OCI-LY3 (cell line): ENCODE measurements at regions not wholly inside any gene's neighbourhood (a gene's known extent, or its start where the extent isn't known, plus 50 kb on each side); places are given as distances from the start of the nearest gene placed in this dataset.

Experiments
- H2AFZ ChIP-seq: fragments of 200-600, 300-600 bp; shearing (Covaris generic); 2 replicates; pipeline ENCODE4 v1.6.0; 2014; ENCODE audit warnings: antibody characterized with exemption, low read depth, low read length
- H3K27ac ChIP-seq: fragments of 200-600, 300-600 bp; sonication (generic); 2 replicates; pipeline ENCODE4 v1.5.1; 2014; ENCODE audit warnings: mild to moderate bottlenecking, low read length, moderate library complexity, mixed read lengths
- H3K27me3 ChIP-seq: fragments of 200-600, 300-600 bp; sonication (generic); 2 replicates; pipeline ENCODE4 v1.6.1; 2014; ENCODE audit warnings: low read depth, low read length, mixed read lengths
- H3K36me3 ChIP-seq: fragments of 200-600, 300-600 bp; sonication (generic); replicated peaks from 2 replicates; pipeline ENCODE3; 2014; ENCODE audit warnings: low read depth, low read length, mixed read lengths
- H3K4me1 ChIP-seq: fragments of 300-600, 200-600 bp; sonication (generic); 2 replicates; pipeline ENCODE4 v1.6.1; 2014; ENCODE audit warnings: low read length, mixed read lengths
- H3K4me2 ChIP-seq: fragments of 200-600, 300-600 bp; sonication (generic); 2 replicates; pipeline ENCODE4 v1.6.1; 2014; ENCODE audit warnings: low read length, mixed read lengths
- H3K4me3 ChIP-seq: fragments of 300-600, 200-600 bp; sonication (generic); 2 replicates; pipeline ENCODE4 v1.5.1; 2014; ENCODE audit warnings: antibody characterized with exemption, mild to moderate bottlenecking, low read length, moderate library complexity
- H3K79me2 ChIP-seq: fragments of 300-600, 200-600 bp; shearing (Covaris generic); 2 replicates; pipeline ENCODE4 v1.6.1; 2014; ENCODE audit warnings: mild to moderate bottlenecking, low read length, mixed read lengths
- H3K9ac ChIP-seq: fragments of 300-600, 200-600 bp; shearing (Covaris generic); 2 replicates; pipeline ENCODE4 v1.6.0; 2014; ENCODE audit warnings: mild to moderate bottlenecking, low read length, moderate library complexity
- H3K9me3 ChIP-seq: fragments of 200-600, 300-600 bp; shearing (Covaris generic); 2 replicates; pipeline ENCODE4 v1.6.1; 2014; ENCODE audit warnings: low read length, mixed read lengths; ENCODE audit not compliant: insufficient read depth
- H4K20me1 ChIP-seq: fragments of 200-600, 300-600 bp; sonication (generic); 2 replicates; pipeline ENCODE4 v1.6.1; 2016; ENCODE audit warnings: low read length, mixed read lengths; ENCODE audit not compliant: insufficient read depth
- CTCF ChIP-seq: fragments of 200-600, 300-600 bp; sonication (generic); IDR thresholded peaks from 2 replicates; pipeline ENCODE4 v1.5.1; 2014; ENCODE audit warnings: antibody characterized with exemption, low read length, low read depth
- EZH2phosphoT487 ChIP-seq: fragments of 200-600 bp; shearing (Covaris generic); IDR thresholded peaks from 2 replicates; pipeline ENCODE4 v1.6.1; 2018; ENCODE audit warnings: antibody characterized with exemption, mixed run types, low read depth

DNA sequence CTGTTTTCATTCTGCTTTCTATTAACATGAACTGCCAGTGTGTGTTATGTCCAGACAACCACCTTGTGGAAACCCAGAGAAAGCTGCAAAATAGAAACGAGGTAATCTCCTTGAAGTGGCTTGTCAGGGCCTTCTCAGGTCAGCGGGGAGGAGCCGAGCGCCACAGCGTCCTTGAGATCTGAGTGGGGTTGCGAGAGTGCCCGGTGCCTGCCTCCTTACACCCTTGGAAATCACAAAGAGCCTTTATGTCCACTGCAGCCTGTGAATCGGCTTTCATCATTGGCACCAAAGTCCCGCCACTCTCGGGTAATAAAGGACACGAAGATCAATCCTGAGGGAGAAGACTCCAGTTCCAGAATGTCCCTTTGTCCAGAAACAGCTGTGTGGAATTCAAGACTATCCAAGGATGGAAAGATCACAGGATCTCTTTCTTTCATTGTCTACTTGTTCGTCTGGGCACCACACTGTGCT, 135.2 kb downstream of the HRH4 start:
- Histone ChIP-seq H3K4me2 (no peak overlapping the region), H3K36me3 (no peaks in the 10 kb centered on the region), H3K27me3 (peaks cover 36% of the 10 kb centered on the region), H4K20me1 (no peaks in the 10 kb centered on the region), H2AFZ (no peak overlapping the region), H3K27ac (no peak overlapping the region), H3K9ac (no peak overlapping the region), H3K4me1 (no peaks in the 10 kb centered on the region), H3K9me3 (no peaks in the 10 kb centered on the region), H3K79me2 (no peaks in the 10 kb centered on the region), H3K4me3 (no peak overlapping the region)
- TF ChIP-seq EZH2phosphoT487 (no peak), CTCF (no peak)

GRCh38 chr18:24600076-24600654, 139.7 kb downstream of the HRH4 start:
- Histone ChIP-seq H3K4me1 (no peaks in the 10 kb centered on the region), H3K79me2 (no peaks in the 10 kb centered on the region), H3K9ac (no peak overlapping the region), H3K4me2 (no peak overlapping the region), H3K36me3 (no peaks in the 10 kb centered on the region), H3K27ac (no peak overlapping the region), H4K20me1 (no peaks in the 10 kb centered on the region), H2AFZ (no peak overlapping the region), H3K9me3 (no peaks in the 10 kb centered on the region), H3K4me3 (no peak overlapping the region), H3K27me3 (peaks cover 32% of the 10 kb centered on the region)
- TF ChIP-seq EZH2phosphoT487 (no peak), CTCF (peak; percentile 81)

DNA sequence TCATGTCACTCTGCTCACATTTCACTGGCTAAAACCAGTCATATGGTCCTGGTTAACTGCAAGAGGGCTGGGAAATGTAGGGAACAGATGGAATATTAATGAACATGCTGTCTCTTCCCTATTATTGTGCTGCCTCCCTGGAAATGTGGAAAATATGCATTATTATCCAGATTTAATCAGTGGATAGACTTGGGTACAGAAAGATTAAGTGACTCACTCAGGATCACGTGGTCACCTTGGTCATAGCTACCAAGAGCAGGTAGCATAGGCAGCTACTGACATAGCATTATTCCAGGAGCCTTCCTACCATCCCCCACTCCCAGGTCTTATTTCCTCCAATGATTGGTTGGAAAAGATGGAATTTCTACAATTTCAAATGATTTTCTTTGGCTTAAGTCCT, 141.1 kb downstream of the HRH4 start:
- Histone ChIP-seq H3K4me3 (no peak overlapping the region), H3K9ac (no peak overlapping the region), H3K27me3 (peaks cover 31% of the 10 kb centered on the region), H2AFZ (no peak overlapping the region), H3K4me2 (no peak overlapping the region), H3K36me3 (no peaks in the 10 kb centered on the region), H4K20me1 (no peaks in the 10 kb centered on the region), H3K79me2 (no peaks in the 10 kb centered on the region), H3K27ac (no peak overlapping the region), H3K4me1 (no peaks in the 10 kb centered on the region), H3K9me3 (no peaks in the 10 kb centered on the region)
- TF ChIP-seq EZH2phosphoT487 (no peak), CTCF (no peak)

- no peak for TF ChIP-seq EZH2phosphoT487
- TF ChIP-seq CTCF: no peak
- no peak overlapping the region for H2AFZ ChIP-seq
- H3K79me2 ChIP-seq: no peaks in the 10 kb centered on the region
- no peaks in the 10 kb centered on the region for H4K20me1 ChIP-seq
- H3K9ac ChIP-seq: no peak overlapping the region
- H3K27me3 ChIP-seq: peaks cover 25% of the 10 kb centered on the region; the same call in 1 of the 2 replicates
- no peaks in the 10 kb centered on the region for H3K4me1 ChIP-seq
- no peaks in the 10 kb centered on the region for H3K36me3 ChIP-seq
- no peak overlapping the region for H3K4me2 ChIP-seq
- H3K9me3 ChIP-seq: no peaks in the 10 kb centered on the region
- no peak overlapping the region for H3K4me3 ChIP-seq
- no peak overlapping the region for H3K27ac ChIP-seq
Observed at GRCh38 chr18:24602201-24602600, 141.8 kb downstream of the HRH4 start.
